CD4-positive, CD25-positive, alpha-beta regulatory T cell (primary cell): ENCODE measurements at regions not wholly inside any gene's neighbourhood (a gene's known extent, or its start where the extent isn't known, plus 50 kb on each side); places are given as distances from the start of the nearest gene placed in this dataset.
"Not testable (repeated sequence)": the region's sequence is repeated elsewhere in the genome, so short reads cannot be mapped to it uniquely, and the experiment has no call there.

Source experiments
- ATAC-seq, 2 donors: fragments of 150-1000 bp; cut with Tn5 transposase; one replicate each; pipeline ENCODE4 v1.10.0; 2021; ENCODE audit warnings: low read depth in 2 of 2, moderate number of reproducible peaks in 2 of 2, moderate library complexity in 1 of 2
- DNase-seq, 3 donors: peaks; one replicate each; pipeline versions ENCODE4 v3.0.0 to v3.0.0-alpha.2; 2012 to 2022; ENCODE audit warnings: mixed read lengths in 1 of 3
- H3K27ac ChIP-seq: one replicate; pipeline ENCODE4 v1.7.0; 2013; ENCODE audit warnings: mild to moderate bottlenecking, low read length; ENCODE audit not compliant: insufficient read depth, poor library complexity, severe bottlenecking
- H3K27me3 ChIP-seq: one replicate; pipeline ENCODE4 v1.7.0; 2013; ENCODE audit warnings: low read length; ENCODE audit not compliant: control insufficient read depth, insufficient read depth
- H3K36me3 ChIP-seq: one replicate; pipeline ENCODE4 v1.7.0; 2013; ENCODE audit warnings: mild to moderate bottlenecking, low read length, moderate library complexity; ENCODE audit not compliant: control insufficient read depth, insufficient read depth
- H3K4me1 ChIP-seq: 2 replicates; pipeline ENCODE4 v1.7.0; 2013; ENCODE audit warnings: mild to moderate bottlenecking, low read length; ENCODE audit not compliant: insufficient read depth, control insufficient read depth, poor library complexity, severe bottlenecking
- H3K4me3 ChIP-seq: one replicate; pipeline ENCODE4 v1.7.0; 2013; ENCODE audit warnings: low read depth, mild to moderate bottlenecking, low read length, moderate library complexity
- H3K9me3 ChIP-seq, 2 experiments: 1 replicate in 1 of 2; 2 replicates in 1 of 2; pipeline ENCODE4 v1.7.0; 2013; ENCODE audit warnings: low read length in 2 of 2, mild to moderate bottlenecking in 1 of 2, moderate library complexity in 1 of 2; ENCODE audit not compliant: control insufficient read depth in 2 of 2
- H3K27ac Mint-ChIP-seq, 3 donors: one replicate each; pipeline ENCODE4 v1.8.0; 2020 to 2022; ENCODE audit warnings: mild to moderate bottlenecking in 3 of 3, mixed read lengths in 3 of 3, moderate library complexity in 2 of 3
- H3K27me3 Mint-ChIP-seq: one replicate; pipeline ENCODE4 v1.8.0; 2022; ENCODE audit warnings: mild to moderate bottlenecking, mixed read lengths
- H3K36me3 Mint-ChIP-seq: one replicate; pipeline ENCODE4 v1.8.0; 2020; ENCODE audit warnings: mixed read lengths
- H3K4me1 Mint-ChIP-seq, 4 donors: one replicate each; pipeline ENCODE4 v1.8.0; 2020 to 2022; ENCODE audit warnings: mixed read lengths in 4 of 4, mild to moderate bottlenecking in 1 of 4
- H3K4me3 Mint-ChIP-seq, 4 donors: one replicate each; pipeline ENCODE4 v1.8.0; 2020 to 2022; ENCODE audit warnings: mild to moderate bottlenecking in 4 of 4, mixed read lengths in 4 of 4, moderate library complexity in 3 of 4
- H3K9me3 Mint-ChIP-seq, 7 donors: one replicate each; pipeline ENCODE4 v1.8.0; 2020 to 2022; ENCODE audit warnings: mixed read lengths in 7 of 7, mild to moderate bottlenecking in 3 of 7, moderate library complexity in 2 of 7

DNA sequence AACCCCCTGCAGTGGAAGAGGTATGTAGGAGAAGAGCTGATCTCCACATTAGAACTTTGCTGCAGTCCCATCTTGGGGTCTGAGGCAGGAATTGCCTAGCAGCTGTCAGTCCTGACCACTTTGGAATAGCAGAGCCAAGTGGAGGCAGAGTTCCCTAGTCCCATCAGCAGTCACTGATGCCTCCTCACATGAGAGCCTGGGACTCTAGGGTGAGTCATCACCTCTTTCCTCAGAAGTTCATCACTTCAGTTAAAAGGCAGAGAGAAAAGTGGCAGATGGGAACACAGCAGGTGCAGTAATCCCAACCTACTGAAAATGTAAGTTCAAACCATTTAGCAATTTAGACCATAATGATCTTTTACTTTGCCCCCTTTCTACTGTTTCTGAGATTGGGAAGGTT, 73.9 kb upstream of the MED14 start:
- Mint-ChIP-seq H3K36me3 (no peaks in the 10 kb centered on the region), H3K4me3 (no peak overlapping the region), H3K9me3 (peaks cover 0 to 1% (median 0%) of the 10 kb centered on the region in 7 donors), H3K4me1 (no peaks in the 10 kb centered on the region), H3K27me3 (peaks cover 4% of the 10 kb centered on the region), H3K27ac (no peak overlapping the region)
- ATAC-seq (no peak), DNase-seq (no peak)
- H3K36me3 ChIP-seq = no peaks in the 10 kb centered on the region
- H3K9me3 ChIP-seq = no peaks in the 10 kb centered on the region
- H3K4me1 ChIP-seq = no peaks in the 10 kb centered on the region
- no peaks in the 10 kb centered on the region for H3K27me3 ChIP-seq
- no peak overlapping the region for H3K4me3 ChIP-seq
- H3K27ac ChIP-seq = no peak overlapping the region

DNA sequence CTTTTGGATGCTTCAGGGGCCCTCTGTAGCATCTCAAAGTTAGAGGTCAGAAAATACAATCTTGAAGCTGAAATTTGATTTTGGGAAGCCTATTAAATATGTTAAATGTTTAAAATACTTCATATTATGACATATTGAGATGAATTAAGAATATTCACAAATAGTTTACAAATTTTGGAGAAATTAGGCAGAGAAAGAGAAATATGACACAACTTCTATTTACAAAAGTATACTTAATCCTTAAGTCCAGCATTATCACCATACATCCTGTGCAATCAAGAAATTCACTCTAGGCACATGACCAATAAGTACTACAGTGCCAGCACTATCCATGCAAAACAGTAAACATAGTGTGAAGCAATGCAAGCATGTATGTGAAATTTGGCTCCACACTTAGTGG, 79.7 kb upstream of the MED14 start:
- not testable (repeated sequence) for DNase-seq, H3K27ac ChIP-seq, H3K9me3 ChIP-seq, H3K4me3 Mint-ChIP-seq, H3K36me3 Mint-ChIP-seq, H3K4me3 ChIP-seq, ATAC-seq, H3K27ac Mint-ChIP-seq, H3K4me1 ChIP-seq, H3K9me3 Mint-ChIP-seq, H3K4me1 Mint-ChIP-seq, H3K27me3 ChIP-seq, H3K36me3 ChIP-seq, H3K27me3 Mint-ChIP-seq

DNA sequence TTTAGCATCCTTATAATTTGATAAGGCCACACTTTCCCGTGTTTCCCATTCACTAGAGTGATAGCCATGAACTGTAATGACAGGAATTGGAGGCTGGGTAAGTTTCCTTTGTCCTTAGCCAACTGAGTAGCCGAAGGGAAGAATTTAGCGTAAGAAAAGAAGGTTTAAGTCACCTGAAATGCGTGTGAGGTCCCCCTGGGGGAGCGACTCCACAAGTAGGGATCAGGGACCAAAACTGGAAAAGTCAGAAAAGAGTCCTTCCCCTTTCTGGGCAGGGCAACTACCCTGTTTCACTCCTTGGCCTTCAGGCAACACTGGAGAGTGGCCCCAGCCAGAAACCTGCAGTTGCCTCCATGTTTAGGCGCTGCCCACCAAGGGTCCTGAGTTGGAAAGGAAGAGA, 81.6 kb upstream of the MED14 start:
- Mint-ChIP-seq H3K9me3 (peaks cover 0 to 5% (median under 1%) of the 10 kb centered on the region in 7 donors), H3K27ac (no peak overlapping the region), H3K4me1 (no peaks in the 10 kb centered on the region), H3K27me3 (peaks cover 4% of the 10 kb centered on the region), H3K4me3 (no peak overlapping the region), H3K36me3 (no peaks in the 10 kb centered on the region)
- H3K4me3 ChIP-seq = no peak overlapping the region
- no peaks in the 10 kb centered on the region for H3K4me1 ChIP-seq
- no peaks in the 10 kb centered on the region for H3K36me3 ChIP-seq
- no peaks in the 10 kb centered on the region for H3K9me3 ChIP-seq
- ATAC-seq = no peak
- no peak overlapping the region for H3K27ac ChIP-seq
- no peaks in the 10 kb centered on the region for H3K27me3 ChIP-seq
- DNase-seq = no peak

DNA sequence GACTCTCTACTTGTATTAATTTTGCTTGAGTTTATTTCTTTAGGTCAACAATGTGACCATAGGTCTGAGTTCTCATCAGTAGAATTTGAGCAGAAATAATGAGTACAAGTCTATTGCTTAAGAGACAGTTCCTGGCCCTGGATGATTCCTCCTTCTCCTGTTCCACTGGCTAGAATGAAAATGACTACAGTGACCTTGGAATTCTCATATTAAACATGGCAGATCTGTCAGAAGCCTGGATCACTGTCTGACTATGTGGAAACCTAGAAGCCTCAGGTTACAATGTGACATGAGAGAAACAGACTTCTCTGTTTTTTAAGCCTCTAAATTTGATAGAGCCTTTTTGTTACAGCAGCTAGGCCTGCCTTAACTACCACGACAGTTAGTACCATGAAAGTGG, 82.9 kb upstream of the MED14 start:
- Mint-ChIP-seq H3K27ac (no peak overlapping the region), H3K9me3 (peaks cover 0 to 8% (median 1%) of the 10 kb centered on the region in 7 donors), H3K36me3 (no peaks in the 10 kb centered on the region), H3K27me3 (peaks cover 4% of the 10 kb centered on the region), H3K4me3 (no peak overlapping the region), H3K4me1 (no peaks in the 10 kb centered on the region)
- Histone ChIP-seq H3K27ac (no peak overlapping the region), H3K9me3 (no peaks in the 10 kb centered on the region), H3K27me3 (no peaks in the 10 kb centered on the region), H3K4me3 (no peak overlapping the region), H3K36me3 (no peaks in the 10 kb centered on the region), H3K4me1 (no peaks in the 10 kb centered on the region)
- DNase-seq = no peak
- no peak for ATAC-seq

DNA sequence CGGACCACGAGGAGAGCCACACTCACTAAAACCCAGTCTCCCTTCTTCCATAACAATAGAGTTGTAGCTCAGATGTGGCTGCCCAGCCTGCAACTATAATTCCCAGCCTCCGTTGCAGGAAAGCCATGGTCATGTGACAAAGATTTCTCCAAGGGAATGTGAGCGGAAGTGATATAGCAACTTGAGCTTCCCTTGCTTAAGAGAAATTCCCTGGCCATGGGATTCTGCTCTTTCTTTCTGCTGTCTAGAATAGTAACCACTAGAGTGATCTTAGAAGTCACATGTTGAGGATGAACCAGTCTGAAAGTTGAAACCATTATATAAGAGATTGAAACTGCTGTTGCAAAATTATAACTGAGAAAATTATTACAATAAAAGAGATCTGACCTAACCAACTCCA, 86.4 kb upstream of the MED14 start:
- no peak overlapping the region for H3K4me3 Mint-ChIP-seq
- peaks cover 1 to 11% (median 5%) of the 10 kb centered on the region in 7 donors for H3K9me3 Mint-ChIP-seq
- H3K9me3 ChIP-seq = peaks cover 0 to 2% of the 10 kb centered on the region in 2 experiments
- no peak overlapping the region for H3K27ac Mint-ChIP-seq
- peaks cover 6% of the 10 kb centered on the region for H3K27me3 Mint-ChIP-seq
- no peaks in the 10 kb centered on the region for H3K27me3 ChIP-seq
- H3K36me3 Mint-ChIP-seq = no peaks in the 10 kb centered on the region
- H3K36me3 ChIP-seq = no peaks in the 10 kb centered on the region
- DNase-seq = no peak
- no peak overlapping the region for H3K27ac ChIP-seq
- no peak for ATAC-seq
- no peaks in the 10 kb centered on the region for H3K4me1 ChIP-seq
- no peak overlapping the region for H3K4me3 ChIP-seq
- H3K4me1 Mint-ChIP-seq = no peaks in the 10 kb centered on the region

DNA sequence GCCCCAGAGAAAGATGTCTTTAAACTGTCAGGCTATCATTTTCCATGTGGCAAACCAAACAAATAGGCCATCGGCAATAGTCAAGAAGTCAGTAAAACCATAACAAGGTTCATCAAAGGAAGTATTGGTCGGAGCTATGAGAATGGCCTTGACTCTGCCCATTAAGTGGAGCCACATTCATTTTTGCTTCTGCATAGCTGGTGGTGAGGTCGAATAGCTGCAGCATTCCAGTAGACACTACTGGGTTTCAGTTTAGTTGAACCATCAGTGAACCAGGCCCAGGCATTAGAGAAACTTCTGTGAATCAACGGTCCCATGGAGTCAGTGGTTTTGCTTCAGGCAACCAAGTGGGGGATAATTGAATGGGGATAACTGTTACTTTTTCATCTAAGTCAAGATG, 92.0 kb upstream of the MED14 start:
- H3K4me1 Mint-ChIP-seq = no peaks in the 10 kb centered on the region
- no peak overlapping the region for H3K4me3 ChIP-seq

DNA sequence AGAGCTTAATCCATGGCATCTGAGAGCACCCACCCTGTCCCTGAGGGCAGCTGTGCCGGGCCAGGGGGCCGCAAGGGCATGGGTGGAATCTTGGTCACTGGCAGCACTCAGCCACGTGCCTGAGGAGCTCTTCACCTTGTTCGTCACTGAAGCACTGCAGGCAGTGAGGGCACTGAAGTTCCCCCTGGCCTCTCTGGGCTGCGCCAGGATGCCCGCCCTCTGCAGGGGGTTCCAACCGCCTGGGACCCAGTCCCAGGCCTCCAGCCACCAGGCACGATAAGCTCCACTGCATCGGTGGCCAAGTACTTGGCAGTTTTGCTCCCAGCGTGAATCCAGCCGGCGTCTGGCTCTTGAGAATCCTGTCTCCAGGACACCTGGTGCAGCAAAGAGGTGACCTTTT, 96.4 kb upstream of the MED14 start:
- H3K36me3 Mint-ChIP-seq = no peaks in the 10 kb centered on the region
- Histone ChIP-seq H3K36me3 (no peaks in the 10 kb centered on the region), H3K4me1 (no peaks in the 10 kb centered on the region), H3K27me3 (no peaks in the 10 kb centered on the region), H3K9me3 (no peaks in the 10 kb centered on the region), H3K4me3 (no peak overlapping the region), H3K27ac (no peak overlapping the region)
- no peak for ATAC-seq
- H3K4me3 Mint-ChIP-seq = no peak overlapping the region
- no peak for DNase-seq
- H3K27ac Mint-ChIP-seq = no peak overlapping the region
- H3K9me3 Mint-ChIP-seq = peaks cover 0 to 2% (median 0%) of the 10 kb centered on the region in 7 donors
- H3K4me1 Mint-ChIP-seq = no peaks in the 10 kb centered on the region
- H3K27me3 Mint-ChIP-seq = peaks cover 4% of the 10 kb centered on the region

More for the DNA sequence above, 92.0 kb upstream of the MED14 start:
- H3K36me3 ChIP-seq = no peaks in the 10 kb centered on the region
- peaks cover 0 to 2% of the 10 kb centered on the region in 2 experiments for H3K9me3 ChIP-seq
- Mint-ChIP-seq H3K27me3 (peaks cover 6% of the 10 kb centered on the region), H3K36me3 (no peaks in the 10 kb centered on the region), H3K4me3 (no peak overlapping the region), H3K9me3 (peaks cover 0 to 7% (median 5%) of the 10 kb centered on the region in 7 donors), H3K27ac (no peak overlapping the region)
- no peaks in the 10 kb centered on the region for H3K4me1 ChIP-seq
- H3K27ac ChIP-seq = no peak overlapping the region
- ATAC-seq = no peak
- H3K27me3 ChIP-seq = no peaks in the 10 kb centered on the region
- DNase-seq = no peak

DNA sequence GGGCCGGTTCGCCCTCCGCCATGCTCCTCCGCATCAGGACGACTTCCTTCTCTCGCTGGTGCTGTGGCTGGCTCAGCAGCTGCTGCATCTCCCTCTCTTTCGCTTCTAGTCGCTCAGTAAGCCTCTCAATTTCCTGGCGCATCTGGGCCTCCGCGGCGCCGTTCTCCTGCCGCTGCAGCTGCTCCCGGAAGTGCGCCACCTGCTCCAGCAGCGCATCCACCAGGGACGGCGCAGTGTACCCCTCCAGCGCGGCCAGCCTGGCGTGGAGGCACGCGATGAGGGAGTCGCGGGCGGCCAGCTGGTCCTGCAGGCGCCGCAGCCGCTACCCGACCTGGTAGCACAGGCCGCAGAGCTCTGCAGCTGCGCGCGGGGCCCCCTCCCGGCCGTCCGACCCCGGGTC, 97.4 kb upstream of the MED14 start:
- Histone ChIP-seq H3K27ac (no peak overlapping the region), H3K4me1 (no peaks in the 10 kb centered on the region), H3K36me3 (no peaks in the 10 kb centered on the region), H3K9me3 (no peaks in the 10 kb centered on the region), H3K27me3 (no peaks in the 10 kb centered on the region), H3K4me3 (no peak overlapping the region)
- Mint-ChIP-seq H3K4me3 (no peak overlapping the region), H3K4me1 (no peaks in the 10 kb centered on the region), H3K36me3 (no peaks in the 10 kb centered on the region), H3K27me3 (peaks cover 4% of the 10 kb centered on the region), H3K9me3 (peaks cover 0 to 2% (median 0%) of the 10 kb centered on the region in 7 donors), H3K27ac (no peak overlapping the region)
- no peak for ATAC-seq
- DNase-seq = no peak
